Neural progenitor cell (in vitro differentiated cells): ENCODE measurements at regions not wholly inside any gene's neighbourhood (a gene's known extent, or its start where the extent isn't known, plus 50 kb on each side); places are given as distances from the start of the nearest gene placed in this dataset.

Experiments used
- EZH2 ChIP-seq: fragments of 200-600 bp; sonication (generic); IDR thresholded peaks from 2 replicates; pipeline ENCODE4 v1.6.1; 2017; ENCODE audit warnings: antibody characterized with exemption, mild to moderate bottlenecking, moderate library complexity
- EZH2phosphoT487 ChIP-seq: fragments of 200-600 bp; sonication (generic); IDR thresholded peaks from 2 replicates; pipeline ENCODE4 v1.6.1; 2017; ENCODE audit warnings: antibody characterized with exemption
- TF ChIP-seq, protein P1 (sequence below): fragments of 200-600 bp; sonication (generic); IDR thresholded peaks from 2 replicates; pipeline ENCODE4 v1.5.1; 2017; ENCODE audit warnings: antibody characterized with exemption, mild to moderate bottlenecking

DNA sequence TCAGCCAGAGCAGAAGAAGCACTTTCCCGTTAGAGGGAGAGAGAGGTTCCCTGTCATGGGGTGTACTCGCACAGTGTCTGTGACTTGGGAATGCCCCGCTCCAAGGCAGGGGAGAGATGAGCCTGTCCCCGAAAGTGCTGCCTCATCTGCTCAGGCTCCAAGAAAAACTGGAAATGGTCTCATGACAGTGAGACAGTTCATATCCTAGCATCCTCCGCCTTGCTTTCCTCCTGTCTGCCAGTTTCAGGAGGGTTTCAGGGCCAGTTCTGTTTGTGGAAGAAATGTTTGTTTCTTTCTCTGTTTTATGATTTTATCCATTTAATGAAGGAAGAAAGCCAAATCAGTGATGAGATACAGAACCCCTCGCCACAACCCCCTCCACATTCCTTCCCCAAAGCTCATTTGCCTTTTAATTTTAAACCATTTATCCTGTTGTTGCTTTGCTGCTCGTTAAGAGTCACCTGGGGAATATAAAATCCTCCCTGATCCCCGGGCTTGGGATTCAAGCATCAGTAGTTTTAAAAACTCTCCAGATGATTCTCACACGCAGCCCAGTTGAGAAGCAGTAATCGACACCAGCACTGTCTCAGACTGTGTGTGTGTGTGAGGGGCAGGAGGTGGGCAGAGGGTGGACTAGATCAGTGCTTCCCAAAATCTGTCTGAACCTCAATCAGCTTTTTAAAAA lies 144.6 kb upstream of the UBL3 start:
- TF ChIP-seq, protein P1, sequence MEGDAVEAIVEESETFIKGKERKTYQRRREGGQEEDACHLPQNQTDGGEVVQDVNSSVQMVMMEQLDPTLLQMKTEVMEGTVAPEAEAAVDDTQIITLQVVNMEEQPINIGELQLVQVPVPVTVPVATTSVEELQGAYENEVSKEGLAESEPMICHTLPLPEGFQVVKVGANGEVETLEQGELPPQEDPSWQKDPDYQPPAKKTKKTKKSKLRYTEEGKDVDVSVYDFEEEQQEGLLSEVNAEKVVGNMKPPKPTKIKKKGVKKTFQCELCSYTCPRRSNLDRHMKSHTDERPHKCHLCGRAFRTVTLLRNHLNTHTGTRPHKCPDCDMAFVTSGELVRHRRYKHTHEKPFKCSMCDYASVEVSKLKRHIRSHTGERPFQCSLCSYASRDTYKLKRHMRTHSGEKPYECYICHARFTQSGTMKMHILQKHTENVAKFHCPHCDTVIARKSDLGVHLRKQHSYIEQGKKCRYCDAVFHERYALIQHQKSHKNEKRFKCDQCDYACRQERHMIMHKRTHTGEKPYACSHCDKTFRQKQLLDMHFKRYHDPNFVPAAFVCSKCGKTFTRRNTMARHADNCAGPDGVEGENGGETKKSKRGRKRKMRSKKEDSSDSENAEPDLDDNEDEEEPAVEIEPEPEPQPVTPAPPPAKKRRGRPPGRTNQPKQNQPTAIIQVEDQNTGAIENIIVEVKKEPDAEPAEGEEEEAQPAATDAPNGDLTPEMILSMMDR: no peak
- no peak for TF ChIP-seq EZH2
- TF ChIP-seq EZH2phosphoT487: no peak
